H1 (cell line): ENCODE measurements at regions not wholly inside any gene's neighbourhood (a gene's known extent, or its start where the extent isn't known, plus 50 kb on each side); places are given as distances from the start of the nearest gene placed in this dataset.
A peak's percentile ranks its signal among the peaks of the same experiment; 100 is the strongest.

Source experiments
- CTCF ChIA-PET: fragments of 300-600 bp; sonication (Branson Sonifier 250); formaldehyde crosslinking; loops from one replicate; lab custom pipeline; 2021; ENCODE audit not compliant: partially characterized antibody; lab: Charles Lee
- POLR2A ChIA-PET: fragments of 300-600 bp; sonication (Branson Sonifier 250); formaldehyde crosslinking; loops from one replicate; lab custom pipeline; 2021; ENCODE audit warnings: inconsistent platforms; ENCODE audit not compliant: partially characterized antibody; lab: Charles Lee
- DNase-seq, 2 experiments: peaks; one replicate each; pipeline versions ENCODE4 v3.0.0 to v3.0.0-alpha.2; 2010 to 2022; ENCODE audit warnings: low spot score in 2 of 2, low read depth in 1 of 2, mixed read lengths in 1 of 2
- FAIRE-seq: peaks from 2 replicates; lab custom pipeline; 2011; peaks lifted over from hg19 to GRCh38; lab: Jason Lieb, UNC
- H2AFZ ChIP-seq: 2 replicates; pipeline ENCODE4 v1.8.1; 2012; ENCODE audit warnings: low read length, inconsistent platforms
- H2AK5ac ChIP-seq: 2 replicates; pipeline ENCODE4 v1.6.1; 2013; ENCODE audit warnings: low read depth, low read length
- H2BK120ac ChIP-seq: replicated peaks from 2 replicates; pipeline ENCODE3; 2013; ENCODE audit warnings: low read depth, low read length, inconsistent platforms
- H2BK12ac ChIP-seq: 2 replicates; pipeline ENCODE4 v1.6.1; 2013; ENCODE audit warnings: low read depth, low read length
- H2BK15ac ChIP-seq: 2 replicates; pipeline ENCODE4 v1.6.1; 2013; ENCODE audit warnings: low read length
- H2BK20ac ChIP-seq: 2 replicates; pipeline ENCODE4 v1.6.1; 2013; ENCODE audit warnings: low read length
- H2BK5ac ChIP-seq: 2 replicates; pipeline ENCODE4 v1.6.1; 2013; ENCODE audit warnings: low read depth, low read length
- H3K14ac ChIP-seq: 2 replicates; pipeline ENCODE4 v1.6.1; 2013; ENCODE audit warnings: inconsistent platforms; ENCODE audit not compliant: insufficient read length
- H3K18ac ChIP-seq: 2 replicates; pipeline ENCODE4 v1.6.1; 2013; ENCODE audit warnings: low read length; ENCODE audit errors: extremely low read depth
- H3K23ac ChIP-seq: 2 replicates; pipeline ENCODE4 v1.6.1; 2013; ENCODE audit warnings: inconsistent platforms; ENCODE audit not compliant: insufficient read length
- H3K23me2 ChIP-seq: 2 replicates; pipeline ENCODE4 v1.6.1; 2013; ENCODE audit warnings: low read depth, low read length
- H3K27ac ChIP-seq: 2 replicates; pipeline ENCODE4 v1.6.1; 2011; ENCODE audit warnings: low read depth, low read length, inconsistent platforms
- H3K27me3 ChIP-seq, 4 experiments: replicated peaks in 1 of 4; 1 replicate in 1 of 4; 2 replicates in 3 of 4; pipeline versions ENCODE4 v1.6.1 to v1.8.1; 2011 to 2013; ENCODE audit warnings: low read length in 3 of 4, mild to moderate bottlenecking in 3 of 4, inconsistent platforms in 2 of 4, mixed read lengths in 2 of 4, moderate library complexity in 1 of 4; ENCODE audit not compliant: control insufficient read depth in 3 of 4, insufficient read depth in 3 of 4; ENCODE audit errors: extremely low read depth in 1 of 4
- H3K36me3 ChIP-seq, 4 experiments: 2 replicates each; pipeline versions ENCODE4 v1.6.1 to v1.8.1; 2011 to 2013; ENCODE audit warnings: mild to moderate bottlenecking in 4 of 4, low read length in 3 of 4, moderate library complexity in 2 of 4, control low read depth in 1 of 4, inconsistent platforms in 1 of 4; ENCODE audit not compliant: insufficient read depth in 4 of 4, control insufficient read depth in 2 of 4
- H3K4ac ChIP-seq: replicated peaks from 2 replicates; pipeline ENCODE3; 2013; ENCODE audit warnings: low read length, low read depth, mixed read lengths, inconsistent platforms; ENCODE audit not compliant: insufficient read length
- H3K4me1 ChIP-seq, 4 experiments: replicated peaks in 1 of 4; 1 replicate in 1 of 4; 2 replicates in 3 of 4; pipeline versions ENCODE4 v1.6.1 to v1.8.1; 2011 to 2013; ENCODE audit warnings: low read length in 3 of 4, inconsistent platforms in 2 of 4, mixed read lengths in 1 of 4; ENCODE audit not compliant: insufficient read depth in 4 of 4, control insufficient read depth in 3 of 4
- H3K4me2 ChIP-seq, 2 experiments: 2 replicates each; pipeline versions ENCODE4 v1.6.1 to v1.8.1; 2011 to 2013; ENCODE audit warnings: low read depth in 2 of 2, low read length in 2 of 2, control low read depth in 1 of 2, inconsistent platforms in 1 of 2, mild to moderate bottlenecking in 1 of 2; ENCODE audit not compliant: insufficient read depth in 1 of 2
- H3K4me3 ChIP-seq, 4 experiments: fragments of 200-600, 300-600 bp in 1 of 4; sonication (generic), shearing (Covaris generic), sonication (Bioruptor Twin) in 1 of 4; 2 replicates each; pipeline versions ENCODE4 v1.5.1 to v1.8.1; 2011 to 2016; ENCODE audit warnings: low read length in 4 of 4, low read depth in 3 of 4, control low read depth in 2 of 4, inconsistent platforms in 2 of 4, mild to moderate bottlenecking in 2 of 4, mixed read lengths in 1 of 4, moderate library complexity in 1 of 4; ENCODE audit not compliant: insufficient read depth in 2 of 4; ENCODE audit errors: extremely low read depth in 1 of 4
- H3K56ac ChIP-seq: replicated peaks from 2 replicates; pipeline ENCODE3; 2013; ENCODE audit warnings: low read depth, mild to moderate bottlenecking, mixed read lengths, low read length, inconsistent platforms; ENCODE audit not compliant: insufficient read length
- H3K79me1 ChIP-seq: 2 replicates; pipeline ENCODE4 v1.6.1; 2013; ENCODE audit warnings: low read depth, low read length, control low read depth
- H3K79me2 ChIP-seq, 2 experiments: 2 replicates each; pipeline versions ENCODE4 v1.6.1 to v1.8.1; 2012 to 2013; ENCODE audit warnings: low read length in 2 of 2, mild to moderate bottlenecking in 2 of 2, inconsistent platforms in 1 of 2; ENCODE audit not compliant: insufficient read depth in 2 of 2, control insufficient read depth in 1 of 2
- H3K9ac ChIP-seq, 4 experiments: replicated peaks in 1 of 4; 1 replicate in 1 of 4; 2 replicates in 3 of 4; pipeline versions ENCODE4 v1.6.1 to v1.8.1; 2011 to 2013; ENCODE audit warnings: low read depth in 3 of 4, low read length in 3 of 4, control low read depth in 2 of 4, mild to moderate bottlenecking in 2 of 4, moderate library complexity in 2 of 4, inconsistent platforms in 1 of 4; ENCODE audit errors: extremely low read depth in 1 of 4
- H3K9me3 ChIP-seq, 2 experiments: 2 replicates each; pipeline versions ENCODE4 v1.6.1 to v1.8.1; 2012 to 2013; ENCODE audit warnings: mild to moderate bottlenecking in 2 of 2, moderate library complexity in 2 of 2, control low read depth in 1 of 2, inconsistent platforms in 1 of 2, low read depth in 1 of 2, low read length in 1 of 2, mixed read lengths in 1 of 2; ENCODE audit not compliant: insufficient read depth in 2 of 2
- H4K20me1 ChIP-seq, 2 experiments: replicated peaks in 1 of 2; 2 replicates each; pipeline versions ENCODE3 to v1.8.1; 2011 to 2013; ENCODE audit warnings: inconsistent platforms in 2 of 2, low read length in 2 of 2, mild to moderate bottlenecking in 1 of 2; ENCODE audit not compliant: insufficient read depth in 2 of 2, control insufficient read depth in 1 of 2
- H4K5ac ChIP-seq: 2 replicates; pipeline ENCODE4 v1.6.1; 2013; ENCODE audit warnings: low read length, low read depth, mixed read lengths, inconsistent platforms; ENCODE audit not compliant: insufficient read length
- H4K8ac ChIP-seq: 2 replicates; pipeline ENCODE4 v1.8.0; 2013; ENCODE audit warnings: mild to moderate bottlenecking, moderate library complexity, low read length, inconsistent platforms; ENCODE audit not compliant: insufficient read depth; ENCODE audit errors: extremely low read depth
- H4K91ac ChIP-seq: replicated peaks from 2 replicates; pipeline ENCODE3; 2013; ENCODE audit warnings: low read length, mixed read lengths, inconsistent platforms; ENCODE audit not compliant: insufficient read length
- CBX5 ChIP-seq: fragments of 300-800, 300-1000 bp; sonication (generic); IDR thresholded peaks from 2 replicates; pipeline ENCODE4 v1.7.1; 2016; ENCODE audit warnings: antibody characterized with exemption, low read length, low read depth
- CBX8 ChIP-seq: fragments of 300-800, 300-1000 bp; sonication (generic); IDR thresholded peaks from 2 replicates; pipeline ENCODE4 v1.7.1; 2016; ENCODE audit warnings: low read depth, low read length, borderline replicate concordance
- GABPA ChIP-seq: IDR thresholded peaks from 2 replicates; pipeline ENCODE4 v1.6.1; 2011; ENCODE audit warnings: mild to moderate bottlenecking, low read length, moderate library complexity, borderline replicate concordance; ENCODE audit not compliant: insufficient read depth
- JUN ChIP-seq: IDR thresholded peaks from 2 replicates; pipeline ENCODE4 v1.6.1; 2011; ENCODE audit warnings: low read depth, mild to moderate bottlenecking, improper control_type of control experiment, low read length
- JUND ChIP-seq: IDR thresholded peaks from 2 replicates; pipeline ENCODE4 v1.6.1; 2011; ENCODE audit warnings: mild to moderate bottlenecking, improper control_type of control experiment, low read length
- KDM1A ChIP-seq: fragments of 200-600, 300-600 bp; sonication (generic); IDR thresholded peaks from 2 replicates; pipeline ENCODE4 v1.7.1; 2016; ENCODE audit warnings: mild to moderate bottlenecking, low read length, borderline replicate concordance
- KDM4A ChIP-seq: IDR thresholded peaks from one replicate; pipeline ENCODE4 v1.7.1; 2012; ENCODE audit warnings: low read depth, mild to moderate bottlenecking, moderate library complexity, low read length, inconsistent platforms; ENCODE audit not compliant: severe bottlenecking
- MAFK ChIP-seq: IDR thresholded peaks from 2 replicates; pipeline ENCODE4 v1.6.1; 2012; ENCODE audit warnings: low read depth, mild to moderate bottlenecking, improper control_type of control experiment, low read length
- POLR2A ChIP-seq, 2 experiments: IDR thresholded peaks; 1 replicate in 1 of 2; 2 replicates in 1 of 2; pipeline ENCODE4 v1.6.1; 2011; ENCODE audit warnings: low read depth in 2 of 2, low read length in 2 of 2, mild to moderate bottlenecking in 2 of 2; ENCODE audit errors: control extremely low read depth in 1 of 2
- SAP30 ChIP-seq: fragments of 300-600 bp; sonication (generic); IDR thresholded peaks from 2 replicates; pipeline ENCODE4 v1.7.1; 2012; ENCODE audit warnings: low read length, moderate library complexity, mild to moderate bottlenecking, inconsistent platforms; ENCODE audit not compliant: insufficient read depth, insufficient replicate concordance
- SP2 ChIP-seq: IDR thresholded peaks from 2 replicates; pipeline ENCODE4 v1.6.1; 2012; ENCODE audit warnings: mild to moderate bottlenecking, low read length, inconsistent platforms
- TAF1 ChIP-seq: IDR thresholded peaks from 2 replicates; pipeline ENCODE4 v1.6.1; 2011; ENCODE audit warnings: mild to moderate bottlenecking, low read depth, low read length
- TBP ChIP-seq: IDR thresholded peaks from 2 replicates; pipeline ENCODE4 v1.6.1; 2011; ENCODE audit warnings: low read depth, low read length, improper control_type of control experiment
- WGBS, 2 experiments: shearing (Covaris generic) in 1 of 2; methylation state at CpG; one replicate each; pipeline versions ENCODE4 v1.1.6 to v1.1.7; 2013 to 2015; ENCODE audit warnings: low lambda C conversion rate in 2 of 2, mixed read lengths in 2 of 2, inconsistent platforms in 1 of 2, low coverage in 1 of 2, missing lambda C conversion rate in 1 of 2; ENCODE audit not compliant: insufficient replicate concordance in 2 of 2, insufficient coverage in 1 of 2, insufficient read length in 1 of 2; ENCODE audit errors: extremely low coverage in 1 of 2, missing lambda C conversion rate in 1 of 2; 5-methylcytosine and 5-hydroxymethylcytosine counted together
- TF ChIP-seq, protein P1 (sequence below): IDR thresholded peaks from 2 replicates; pipeline ENCODE4 v1.6.1; 2011; ENCODE audit warnings: low read depth, mild to moderate bottlenecking, low read length; ENCODE audit not compliant: insufficient read depth

DNA sequence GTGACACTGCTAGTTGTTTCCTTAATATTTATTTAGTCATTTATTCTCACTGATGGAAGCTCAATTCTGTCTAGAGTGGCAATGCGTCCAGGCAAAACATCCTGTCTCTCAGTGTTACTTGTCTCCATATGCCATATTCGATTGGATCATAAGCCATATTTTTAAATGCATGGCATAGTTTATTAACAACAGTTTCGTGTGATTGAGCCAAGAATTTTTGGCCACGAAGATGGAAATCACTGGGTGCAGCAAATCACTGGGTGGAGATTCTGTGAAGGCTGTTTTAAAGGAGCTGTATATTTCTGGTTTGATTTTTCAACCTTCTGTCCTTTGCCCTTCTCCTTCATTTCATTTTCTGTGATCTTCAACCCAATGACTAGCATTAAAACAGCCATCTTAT lies 205.2 kb downstream of the JRKL start:
- TF ChIP-seq JUN (no peak), TAF1 (no peak), KDM1A (no peak), SAP30 (no peak), JUND (no peak), CBX5 (no peak), MAFK (no peak), KDM4A (no peak), CBX8 (no peak), POLR2A (IDR thresholded peaks at IDR 0.05; ENCODE audit: control extremely low read depth in 1 of 2, low read depth in 2 of 2, low read length in 2 of 2) (no peak), TBP (no peak), GABPA (no peak), SP2 (no peak)
- TF ChIP-seq, protein P1, sequence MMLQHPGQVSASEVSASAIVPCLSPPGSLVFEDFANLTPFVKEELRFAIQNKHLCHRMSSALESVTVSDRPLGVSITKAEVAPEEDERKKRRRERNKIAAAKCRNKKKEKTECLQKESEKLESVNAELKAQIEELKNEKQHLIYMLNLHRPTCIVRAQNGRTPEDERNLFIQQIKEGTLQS = no peak
- H3K14ac ChIP-seq = no peak overlapping the region
- H3K4ac ChIP-seq = no peak overlapping the region
- H3K27ac ChIP-seq = no peak overlapping the region
- no peak overlapping the region for H3K23ac ChIP-seq
- 0 out of 2 replicates have a peak overlapping the region, but pooled peaks have one; percentile 4 for H2BK20ac ChIP-seq
- peak overlapping the region; percentile 49 for H4K91ac ChIP-seq
- H2BK120ac ChIP-seq = no peak overlapping the region
- H3K18ac ChIP-seq = no peak overlapping the region
- no peak overlapping the region for H2AFZ ChIP-seq
- H3K4me1 ChIP-seq = peaks cover 0 to 8% (median 0%) of the 10 kb centered on the region in 4 experiments; a peak in 1 of 7 replicates
- no peaks in the 10 kb centered on the region for H3K79me2 ChIP-seq
- no peak for DNase-seq
- ChIA-PET POLR2A (no interaction called here), CTCF (no interaction called here)
- no peak overlapping the region for H4K8ac ChIP-seq
- H3K9me3 ChIP-seq = no peaks in the 10 kb centered on the region
- H3K56ac ChIP-seq = no peak overlapping the region
- no peak overlapping the region for H4K5ac ChIP-seq
- H3K36me3 ChIP-seq = no peaks in the 10 kb centered on the region
- H3K23me2 ChIP-seq = no peaks in the 10 kb centered on the region; the same call in 1 of the 2 replicates
- no peak overlapping the region for H2BK12ac ChIP-seq
- no peaks in the 10 kb centered on the region for H3K79me1 ChIP-seq
- no peak overlapping the region for H2AK5ac ChIP-seq
- 86% methylated on average over 4 of the region's 4 CpGs; no CpG with 5 or more reads in 1 of the 2 experiments for WGBS, 2 experiments
- H3K9ac ChIP-seq = no peak overlapping the region
- no peaks in the 10 kb centered on the region for H4K20me1 ChIP-seq
- H2BK15ac ChIP-seq = no peak overlapping the region
- no peak overlapping the region for H3K4me3 ChIP-seq
- peak overlapping the region; percentile 46; the same call in 1 of the 2 replicates for H2BK5ac ChIP-seq
- H3K4me2 ChIP-seq = no peak overlapping the region
- no peaks in the 10 kb centered on the region for H3K27me3 ChIP-seq
- no peak for FAIRE-seq
